GM12878 (cell line): ENCODE measurements at regions not wholly inside any gene's neighbourhood (a gene's known extent, or its start where the extent isn't known, plus 50 kb on each side); places are given as distances from the start of the nearest gene placed in this dataset.

Experiments
- ATAC-seq: fragments of 200-7000 bp; cut with Tn5 transposase; 3 replicates; pipeline ENCODE4 v1.9.1; 2020; ENCODE audit warnings: mild to moderate bottlenecking, moderate library complexity
- BruUV-seq: library from RNA; stranded (reverse); fragments of 400-500 nt; replicated peaks from 2 replicates; lab custom pipeline; 2021; lab: Mats Ljungman, UMichigan
- CTCF ChIA-PET: fragments of 300-600 bp; sonication (Branson Sonifier 250); formaldehyde crosslinking; extraction: SDS; loops from one replicate; lab custom pipeline; 2021; ENCODE audit warnings: inconsistent platforms; lab: Yijun Ruan, JAX
- POLR2A ChIA-PET: fragments of 350-600 bp; formaldehyde crosslinking; extraction: SDS; loops from one replicate; lab custom pipeline; 2021; ENCODE audit warnings: inconsistent platforms; lab: Charles Lee
- RAD21 ChIA-PET: fragments of 300-600 bp; sonication (Branson Sonifier 250); formaldehyde crosslinking; loops from one replicate; lab custom pipeline; 2023; ENCODE audit warnings: antibody characterized with exemption; ENCODE audit not compliant: unreplicated experiment; lab: Charles Lee
- SMC1A ChIA-PET: fragments of 300-600 bp; sonication (Branson Sonifier 250); formaldehyde crosslinking; loops from one replicate; lab custom pipeline; 2023; ENCODE audit not compliant: unreplicated experiment, uncharacterized antibody; lab: Charles Lee
- DNase-seq: peaks from one replicate; pipeline ENCODE4 v3.0.0-alpha.2; 2011; ENCODE audit warnings: low read depth, low spot score
- FAIRE-seq: peaks from 3 replicates; lab custom pipeline; 2011; peaks lifted over from hg19 to GRCh38; lab: Jason Lieb, UNC
- H2AFZ ChIP-seq: 2 replicates; pipeline ENCODE4 v1.6.0; 2011; ENCODE audit warnings: low read depth, low read length, control low read depth; ENCODE audit not compliant: control insufficient read depth
- H3K27ac ChIP-seq: 2 replicates; pipeline ENCODE4 v1.5.1; 2011; ENCODE audit warnings: control low read depth; ENCODE audit not compliant: control insufficient read depth, insufficient read depth
- H3K27me3 ChIP-seq, 2 experiments: replicated peaks in 1 of 2; 2 replicates each; pipeline versions ENCODE4 v1.6.0 to v1.6.1; 2011; ENCODE audit warnings: low read length in 1 of 2; ENCODE audit not compliant: control insufficient read depth in 2 of 2, insufficient read depth in 2 of 2
- H3K36me3 ChIP-seq, 2 experiments: 2 replicates each; pipeline ENCODE4 v1.5.1; 2011; ENCODE audit warnings: low read length in 1 of 2; ENCODE audit not compliant: control insufficient read depth in 2 of 2, insufficient read depth in 2 of 2
- H3K4me1 ChIP-seq: 2 replicates; pipeline ENCODE4 v1.6.1; 2011; ENCODE audit warnings: mild to moderate bottlenecking, low read length, moderate library complexity, mixed read lengths; ENCODE audit not compliant: control insufficient read depth, insufficient read depth
- H3K4me2 ChIP-seq: 2 replicates; pipeline ENCODE4 v1.6.0; 2011; ENCODE audit warnings: control low read depth; ENCODE audit not compliant: control insufficient read depth, insufficient read depth
- H3K4me3 ChIP-seq: fragments of 200-600 bp; sonication (generic); 2 replicates; pipeline ENCODE4 v1.5.1; 2016
- H3K79me2 ChIP-seq: 2 replicates; pipeline ENCODE4 v1.6.0; 2011; ENCODE audit warnings: low read length; ENCODE audit not compliant: control insufficient read depth, insufficient read depth
- H3K9ac ChIP-seq: 2 replicates; pipeline ENCODE4 v1.8.0; 2011; ENCODE audit warnings: low read length, control low read depth, mixed read lengths; ENCODE audit not compliant: control insufficient read depth, insufficient read depth
- H3K9me3 ChIP-seq: replicated peaks from 3 replicates; pipeline ENCODE4 v1.5.1; 2011; ENCODE audit warnings: mild to moderate bottlenecking, low read length; ENCODE audit not compliant: control insufficient read depth, insufficient read depth
- H4K20me1 ChIP-seq: 2 replicates; pipeline ENCODE4 v1.6.0; 2011; ENCODE audit not compliant: control insufficient read depth, insufficient read depth
- SIN3A ChIP-seq: IDR thresholded peaks from 2 replicates; pipeline ENCODE4 v1.6.1; 2012; ENCODE audit warnings: low read depth, low read length, improper control_type of control experiment
- ZBTB40 ChIP-seq: fragments of 450-650 bp; IDR thresholded peaks from 2 replicates; pipeline ENCODE4 v1.6.1; 2016; ENCODE audit warnings: mild to moderate bottlenecking, moderate library complexity, borderline replicate concordance
- WGBS: methylation state at CpG from one replicate; pipeline ENCODE4 v1.1.6; 2016; ENCODE audit warnings: low lambda C conversion rate; ENCODE audit not compliant: insufficient replicate concordance, insufficient coverage; ENCODE audit errors: missing lambda C conversion rate; 5-methylcytosine and 5-hydroxymethylcytosine counted together
- in situ Hi-C: fragments of 300-500 bp; cut with MboI; formaldehyde crosslinking; loops from 9 replicates; pipeline ENCODE4 v1.14.3; 2018; ENCODE audit warnings: mixed read lengths
- intact Hi-C: fragments of 100-400 bp; cut with micrococcal nuclease; formaldehyde crosslinking; loops from one replicate; pipeline ENCODE4 v1.14.2; 2022; ENCODE audit not compliant: unreplicated experiment
- TF ChIP-seq, protein P1 (sequence below): fragments of 450-650 bp; IDR thresholded peaks from 2 replicates; pipeline ENCODE4 v1.6.1; 2016; ENCODE audit warnings: mild to moderate bottlenecking

DNA sequence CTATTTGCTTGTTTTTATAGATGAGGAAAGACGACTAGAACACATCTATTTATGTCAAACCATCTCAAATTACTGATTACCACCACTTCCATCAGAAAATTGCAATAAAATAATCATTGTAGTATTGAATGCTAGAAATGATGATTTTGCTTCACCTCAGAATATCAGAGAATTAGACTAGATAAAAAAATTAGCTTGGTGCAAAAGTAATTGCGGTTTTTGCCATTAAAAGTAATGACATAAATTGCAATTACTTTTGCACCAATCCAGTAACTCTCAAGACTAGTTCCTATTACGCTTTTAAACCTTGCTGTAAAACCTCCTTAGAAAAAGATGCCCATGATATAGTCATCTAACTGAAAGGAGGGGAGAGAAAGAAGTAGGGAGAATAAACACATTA, 556.7 kb upstream of the GRIN3A start:
- 0% methylated on average over 3 of the region's 3 CpGs for WGBS
- FAIRE-seq (no peak), ATAC-seq (no peak)
- no peaks in the 10 kb centered on the region for H3K4me1 ChIP-seq
- no peak overlapping the region for H3K4me3 ChIP-seq
- BruUV-seq: no TSS peak
- H3K9ac ChIP-seq: no peak overlapping the region
- TF ChIP-seq, protein P1, sequence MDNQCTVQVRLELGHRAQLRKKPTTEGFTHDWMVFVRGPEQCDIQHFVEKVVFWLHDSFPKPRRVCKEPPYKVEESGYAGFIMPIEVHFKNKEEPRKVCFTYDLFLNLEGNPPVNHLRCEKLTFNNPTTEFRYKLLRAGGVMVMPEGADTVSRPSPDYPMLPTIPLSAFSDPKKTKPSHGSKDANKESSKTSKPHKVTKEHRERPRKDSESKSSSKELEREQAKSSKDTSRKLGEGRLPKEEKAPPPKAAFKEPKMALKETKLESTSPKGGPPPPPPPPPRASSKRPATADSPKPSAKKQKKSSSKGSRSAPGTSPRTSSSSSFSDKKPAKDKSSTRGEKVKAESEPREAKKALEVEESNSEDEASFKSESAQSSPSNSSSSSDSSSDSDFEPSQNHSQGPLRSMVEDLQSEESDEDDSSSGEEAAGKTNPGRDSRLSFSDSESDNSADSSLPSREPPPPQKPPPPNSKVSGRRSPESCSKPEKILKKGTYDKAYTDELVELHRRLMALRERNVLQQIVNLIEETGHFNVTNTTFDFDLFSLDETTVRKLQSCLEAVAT: no peak
- TF ChIP-seq SIN3A (no peak), ZBTB40 (peak; percentile 55; the same call in 1 of the 2 replicates)
- TF ChIP-seq, all 136 proteins: peak for 1
- POLR2A ChIA-PET: no interaction called here
- SMC1A ChIA-PET: no interaction called here
- H3K36me3 ChIP-seq: no peaks in the 10 kb centered on the region
- H3K4me2 ChIP-seq: no peak overlapping the region
- no peak overlapping the region for H2AFZ ChIP-seq
- H3K27ac ChIP-seq: no peak overlapping the region
- in situ Hi-C loops (no loop called here), intact Hi-C loops (no loop called here)
- H3K79me2 ChIP-seq: no peaks in the 10 kb centered on the region
- no peaks in the 10 kb centered on the region for H4K20me1 ChIP-seq
- CTCF ChIA-PET: no interaction called here
- no peak for DNase-seq
- H3K9me3 ChIP-seq: no peaks in the 10 kb centered on the region
- RAD21 ChIA-PET: no interaction called here
- H3K27me3 ChIP-seq: no peaks in the 10 kb centered on the region
